ENCODE measurements at regions not wholly inside any gene's neighbourhood (a gene's known extent, or its start where the extent isn't known, plus 50 kb on each side); places are given as distances from the start of the nearest gene placed in this dataset.
A peak's percentile ranks its signal among the peaks of the same experiment; 100 is the strongest.

DNA sequence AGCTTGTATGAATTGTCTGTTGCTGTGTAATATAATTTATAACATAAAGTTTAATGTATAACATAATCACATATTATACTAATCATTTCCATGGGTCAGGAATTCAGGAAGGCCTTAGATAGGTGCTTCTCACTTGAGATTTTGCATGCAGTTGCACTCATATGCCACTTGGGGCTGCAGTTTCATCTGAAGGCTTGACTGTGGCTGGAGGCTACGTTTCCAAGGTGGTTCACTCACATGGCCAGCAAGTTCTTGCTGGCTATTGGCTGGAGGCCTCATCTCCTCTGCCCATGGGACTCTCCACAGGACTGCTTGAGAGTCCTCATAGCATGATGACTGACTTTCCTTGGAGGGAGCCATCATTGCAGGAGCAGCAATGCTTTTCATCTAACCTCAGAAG lies 53.4 kb upstream of the STX18 start:
- CTCF ChIA-PET = interaction anchor here (0.9 kb wide), 1 partner anchor 21 kb away, joined by 3 read pairs; no protein-coding TSS in a partner anchor
- H3K9me3 ChIP-seq (replicated peaks; ENCODE audit: control insufficient read depth, insufficient read depth, low read length) = peaks cover 2% of the 10 kb centered on the region
- FAIRE-seq = no peak
- intact Hi-C loops (cut with micrococcal nuclease) = no loop called here
- dilution Hi-C loops (cut with MboI; ENCODE audit: extremely low pct_ligation_motif_present, low sequenced_read_pairs) = no loop called here
- no peaks in the 10 kb centered on the region for H3K79me2 ChIP-seq (ENCODE audit: control insufficient read depth, insufficient read depth, low read length)
- H3K4me2 ChIP-seq (ENCODE audit: insufficient read depth, low read length) = no peak overlapping the region
- no peak overlapping the region for H3K27ac ChIP-seq (ENCODE audit: insufficient read depth, low read depth, low read length)
- H3K9me1 ChIP-seq (replicated peaks; ENCODE audit: control insufficient read depth, extremely low read depth, insufficient read depth, low read length) = no peaks in the 10 kb centered on the region
- no peak for TF ChIP-seq EZH2 (IDR thresholded peaks at IDR 0.05; ENCODE audit: borderline replicate concordance, low read depth, low read length, severe bottlenecking)
- no peak for TF ChIP-seq GATA2 (IDR thresholded peaks at IDR 0.05; ENCODE audit: insufficient read depth, insufficient read length, low read depth, low read length)
- no peak for TF ChIP-seq JUN (IDR thresholded peaks at IDR 0.05; ENCODE audit: borderline replicate concordance, insufficient read depth, insufficient read length, low read depth)
- TF ChIP-seq, protein P1, sequence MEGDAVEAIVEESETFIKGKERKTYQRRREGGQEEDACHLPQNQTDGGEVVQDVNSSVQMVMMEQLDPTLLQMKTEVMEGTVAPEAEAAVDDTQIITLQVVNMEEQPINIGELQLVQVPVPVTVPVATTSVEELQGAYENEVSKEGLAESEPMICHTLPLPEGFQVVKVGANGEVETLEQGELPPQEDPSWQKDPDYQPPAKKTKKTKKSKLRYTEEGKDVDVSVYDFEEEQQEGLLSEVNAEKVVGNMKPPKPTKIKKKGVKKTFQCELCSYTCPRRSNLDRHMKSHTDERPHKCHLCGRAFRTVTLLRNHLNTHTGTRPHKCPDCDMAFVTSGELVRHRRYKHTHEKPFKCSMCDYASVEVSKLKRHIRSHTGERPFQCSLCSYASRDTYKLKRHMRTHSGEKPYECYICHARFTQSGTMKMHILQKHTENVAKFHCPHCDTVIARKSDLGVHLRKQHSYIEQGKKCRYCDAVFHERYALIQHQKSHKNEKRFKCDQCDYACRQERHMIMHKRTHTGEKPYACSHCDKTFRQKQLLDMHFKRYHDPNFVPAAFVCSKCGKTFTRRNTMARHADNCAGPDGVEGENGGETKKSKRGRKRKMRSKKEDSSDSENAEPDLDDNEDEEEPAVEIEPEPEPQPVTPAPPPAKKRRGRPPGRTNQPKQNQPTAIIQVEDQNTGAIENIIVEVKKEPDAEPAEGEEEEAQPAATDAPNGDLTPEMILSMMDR (IDR thresholded peaks at IDR 0.05; ENCODE audit: extremely low read depth in 1 of 2, insufficient read depth in 1 of 2, low read depth in 1 of 2, low read length in 2 of 2) = peak in 1 of 2 donors; percentile 6
- H3K4me3 ChIP-seq (replicated peaks in 1 of 3; ENCODE audit: insufficient read depth in 1 of 3, low read depth in 1 of 3, low read length in 3 of 3) = no peak overlapping the region
- H2AFZ ChIP-seq (ENCODE audit: low read depth, low read length) = no peak overlapping the region
- no peak for DNase-seq (ENCODE audit: low read depth, low spot score)
- H4K20me1 ChIP-seq (replicated peaks; ENCODE audit: control insufficient read depth, extremely low read depth, insufficient read depth, low read length) = no peaks in the 10 kb centered on the region
- H3K9ac ChIP-seq (replicated peaks; ENCODE audit: extremely low read depth, insufficient read depth, low read length) = no peak overlapping the region
- H3K27me3 ChIP-seq (ENCODE audit: control insufficient read depth in 2 of 2, insufficient read depth in 2 of 2, low read length in 2 of 2) = no peaks in the 10 kb centered on the region
- BruUV-seq (replicated peaks) = no TSS peak
- POLR2A ChIA-PET = no interaction called here
- H3K36me3 ChIP-seq (ENCODE audit: control insufficient read depth in 2 of 2, extremely low read depth in 1 of 2, insufficient read depth in 2 of 2, low read length in 2 of 2) = no peaks in the 10 kb centered on the region
- H3K4me1 ChIP-seq (ENCODE audit: control insufficient read depth, extremely low read depth, insufficient read depth, low read length) = peaks cover 6% of the 10 kb centered on the region

DNA sequence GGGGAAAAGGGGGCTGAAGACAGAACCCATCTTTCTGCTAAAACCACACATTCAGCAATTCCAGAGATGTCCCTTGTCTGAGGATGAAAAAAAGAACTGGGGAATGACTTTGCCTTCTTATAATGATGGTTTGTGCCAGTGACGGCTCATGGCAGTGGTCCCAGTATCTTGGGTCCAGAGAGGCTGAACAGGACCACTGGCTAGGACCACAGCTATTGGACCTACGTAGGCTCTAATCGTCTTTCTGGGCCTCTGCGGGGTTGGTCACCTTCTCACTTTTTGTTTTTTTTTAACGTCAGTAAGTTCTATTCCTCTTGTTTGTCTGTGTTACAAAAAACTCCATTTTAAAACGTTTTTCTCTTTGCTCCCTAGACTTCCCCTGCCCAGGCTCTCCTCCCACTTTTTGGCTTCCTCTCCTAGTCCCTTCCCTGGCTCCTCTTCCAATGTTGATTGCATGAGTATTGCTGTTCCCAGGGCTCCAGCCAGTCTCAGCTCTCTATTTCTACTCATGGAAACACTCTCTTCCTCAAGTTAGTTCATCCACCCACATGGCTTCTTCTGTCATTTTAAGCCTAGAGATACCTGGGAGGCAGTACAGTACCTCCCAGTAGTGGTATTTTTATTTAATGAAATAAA lies 52.6 kb upstream of the STX18 start:
- Histone ChIP-seq H3K36me3 (ENCODE audit: control insufficient read depth in 2 of 2, extremely low read depth in 1 of 2, insufficient read depth in 2 of 2, low read length in 2 of 2) (no peaks in the 10 kb centered on the region), H2AFZ (ENCODE audit: low read depth, low read length) (no peak overlapping the region), H3K4me1 (ENCODE audit: control insufficient read depth, extremely low read depth, insufficient read depth, low read length) (peaks cover 9% of the 10 kb centered on the region), H3K9me3 (replicated peaks; ENCODE audit: control insufficient read depth, insufficient read depth, low read length) (peaks cover 2% of the 10 kb centered on the region), H3K4me2 (ENCODE audit: insufficient read depth, low read length) (no peak overlapping the region), H3K27me3 (ENCODE audit: control insufficient read depth in 2 of 2, insufficient read depth in 2 of 2, low read length in 2 of 2) (no peaks in the 10 kb centered on the region), H3K9ac (replicated peaks; ENCODE audit: extremely low read depth, insufficient read depth, low read length) (no peak overlapping the region), H3K27ac (ENCODE audit: insufficient read depth, low read depth, low read length) (no peak overlapping the region), H3K9me1 (replicated peaks; ENCODE audit: control insufficient read depth, extremely low read depth, insufficient read depth, low read length) (no peaks in the 10 kb centered on the region), H4K20me1 (replicated peaks; ENCODE audit: control insufficient read depth, extremely low read depth, insufficient read depth, low read length) (no peaks in the 10 kb centered on the region), H3K4me3 (replicated peaks in 1 of 3; ENCODE audit: insufficient read depth in 1 of 3, low read depth in 1 of 3, low read length in 3 of 3) (no peak overlapping the region), H3K79me2 (ENCODE audit: control insufficient read depth, insufficient read depth, low read length) (no peaks in the 10 kb centered on the region)
- DNase-seq (ENCODE audit: low read depth, low spot score) (no peak), FAIRE-seq (no peak)
- TF ChIP-seq POLR2A (IDR thresholded peaks at IDR 0.05; ENCODE audit: low read depth, low read length) (no peak), JUN (IDR thresholded peaks at IDR 0.05; ENCODE audit: borderline replicate concordance, insufficient read depth, insufficient read length, low read depth) (no peak), MYC (IDR thresholded peaks at IDR 0.05; ENCODE audit: low read depth, low read length) (no peak), POLR2AphosphoS5 (IDR thresholded peaks at IDR 0.05; ENCODE audit: insufficient read depth, low read depth, low read length) (no peak), GATA2 (IDR thresholded peaks at IDR 0.05; ENCODE audit: insufficient read depth, insufficient read length, low read depth, low read length) (no peak), EZH2 (IDR thresholded peaks at IDR 0.05; ENCODE audit: borderline replicate concordance, low read depth, low read length, severe bottlenecking) (no peak), FOS (IDR thresholded peaks at IDR 0.05; ENCODE audit: borderline replicate concordance, insufficient read depth, low read length) (no peak)
- TF ChIP-seq, protein P2, sequence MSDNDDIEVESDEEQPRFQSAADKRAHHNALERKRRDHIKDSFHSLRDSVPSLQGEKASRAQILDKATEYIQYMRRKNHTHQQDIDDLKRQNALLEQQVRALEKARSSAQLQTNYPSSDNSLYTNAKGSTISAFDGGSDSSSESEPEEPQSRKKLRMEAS (IDR thresholded peaks at IDR 0.05; ENCODE audit: insufficient read depth, insufficient read length) = no peak
- TF ChIP-seq, protein P1 (IDR thresholded peaks at IDR 0.05; ENCODE audit: extremely low read depth in 1 of 2, insufficient read depth in 1 of 2, low read depth in 1 of 2, low read length in 2 of 2) = no peak
- intact Hi-C loops (cut with micrococcal nuclease) (no loop called here), dilution Hi-C loops (cut with MboI; ENCODE audit: extremely low pct_ligation_motif_present, low sequenced_read_pairs) (no loop called here)
- ChIA-PET POLR2A (no interaction called here), CTCF (interaction anchor here (0.9 kb wide), 1 partner anchor 20 kb away, joined by 3 read pairs; no protein-coding TSS in a partner anchor)
- no TSS peak for BruUV-seq (replicated peaks)

Data from endothelial cell of umbilical vein (primary cell).